Kasumi-1 (cell line): ENCODE measurements at regions not wholly inside any gene's neighbourhood (a gene's known extent, or its start where the extent isn't known, plus 50 kb on each side); places are given as distances from the start of the nearest gene placed in this dataset.
A peak's percentile ranks its signal among the peaks of the same experiment; 100 is the strongest.

Experiments
- DNase-seq, 2 experiments: peaks; one replicate each; lab custom pipeline; 2025; lab: John Stamatoyannopoulos, UW

DNA sequence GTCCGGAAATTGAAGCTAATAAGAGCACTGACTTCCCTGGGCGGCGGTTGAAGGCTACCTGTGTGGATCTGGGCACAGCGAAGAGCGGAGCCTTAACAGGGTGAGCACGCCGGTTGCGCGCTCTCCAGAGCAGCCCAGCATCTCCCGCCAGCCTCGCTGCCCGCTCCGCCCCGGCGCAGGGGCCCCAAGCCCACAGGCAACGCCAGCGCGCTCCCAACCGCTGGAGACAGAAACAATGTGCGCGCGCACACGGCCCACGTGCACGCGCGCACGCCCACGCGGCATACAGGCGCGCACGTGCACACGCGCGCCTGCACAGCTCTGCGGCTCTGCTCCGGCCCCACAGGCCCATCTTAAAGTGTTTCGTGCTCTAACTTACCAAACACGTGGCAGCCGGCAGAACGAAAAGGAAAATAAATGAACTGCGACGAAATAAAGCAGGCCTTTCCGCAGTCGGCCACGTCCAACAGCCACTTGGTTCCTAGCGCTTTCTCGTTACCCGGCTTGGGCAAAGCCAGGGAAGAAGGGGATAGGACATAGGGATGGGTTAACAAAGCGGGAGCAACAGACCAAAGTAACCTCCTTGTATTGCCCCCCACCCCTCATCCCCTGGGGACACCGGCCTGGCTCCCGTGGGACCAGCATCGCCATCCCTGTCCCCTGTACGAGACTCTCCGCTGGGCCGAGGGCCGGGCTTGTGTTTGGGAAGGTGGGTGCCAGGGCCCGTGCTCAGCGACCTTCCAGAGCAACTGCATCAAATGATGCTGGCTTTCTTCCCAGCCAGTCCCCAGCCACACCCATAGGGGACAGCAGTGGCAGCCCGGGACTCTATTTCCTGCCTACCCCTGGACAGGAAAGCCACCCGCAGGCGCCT, 203.7 kb downstream of the ABHD5 start:
- DNase-seq = no peak

GRCh38 chr3:43895573-43895972, 204.8 kb downstream of the ABHD5 start:
- DNase-seq = no peak

GRCh38 chr3:43902415-43902814, 211.7 kb downstream of the ABHD5 start:
- no peak for DNase-seq

DNA sequence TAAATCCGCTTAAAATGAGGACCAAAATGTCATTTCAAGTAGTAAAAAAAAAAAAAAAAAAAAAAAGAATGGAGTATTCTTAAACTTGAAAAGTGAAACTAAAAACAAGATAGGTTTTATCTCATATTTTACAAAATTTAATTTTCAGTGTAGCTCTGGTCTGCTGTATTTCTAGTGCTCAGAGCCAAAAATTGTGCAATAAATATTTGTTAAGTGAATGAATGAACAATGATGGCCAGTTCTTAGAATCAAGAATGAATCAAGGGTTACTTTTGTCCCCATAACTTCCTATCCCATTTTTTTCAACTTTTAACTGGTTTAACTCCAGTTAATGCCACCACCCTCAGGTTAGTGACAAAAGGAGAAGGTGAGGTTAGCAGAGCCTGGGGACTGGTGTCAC, 214.4 kb downstream of the ABHD5 start:
- DNase-seq = no peak

GRCh38 chr3:43906849-43907507, 216.2 kb downstream of the ABHD5 start:
- peak; percentile 21 to 25 for DNase-seq

DNA sequence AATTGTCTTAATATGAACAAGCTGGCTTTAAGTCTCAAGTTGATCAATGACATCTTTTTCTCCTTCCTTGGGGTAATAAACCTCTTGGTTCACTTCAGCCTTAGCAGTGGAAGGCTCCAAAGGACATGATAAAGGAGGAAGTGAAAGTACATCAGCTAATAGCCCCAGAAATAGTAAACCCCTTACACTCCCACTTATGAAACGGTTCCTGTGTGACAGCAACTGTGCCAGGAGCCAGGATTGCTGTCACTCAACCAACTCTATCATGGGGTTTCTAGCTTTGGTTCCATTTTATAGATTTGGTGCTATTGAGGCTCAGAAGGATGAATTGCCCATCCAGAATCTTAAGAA, 216.7 kb downstream of the ABHD5 start:
- DNase-seq = peak; percentile 26 to 27

DNA sequence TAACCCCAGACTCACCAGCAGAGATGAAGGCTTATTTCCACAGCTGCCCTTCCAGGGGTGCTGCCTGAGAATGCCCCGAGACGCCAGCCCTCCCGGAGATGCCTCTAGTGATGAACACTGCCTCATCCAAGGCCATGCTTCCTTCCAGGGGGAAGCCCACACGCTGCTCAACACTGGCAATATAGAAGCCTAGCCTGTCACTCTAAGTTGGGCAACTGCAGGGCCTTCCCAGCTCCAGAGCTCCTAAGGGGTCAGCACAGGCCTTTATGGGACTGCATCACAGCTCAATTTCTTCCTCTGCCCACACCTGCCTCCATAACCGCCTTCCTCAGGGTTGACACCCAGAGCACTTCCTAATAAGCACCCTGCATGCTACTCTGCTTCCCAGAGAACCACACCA, 217.7 kb downstream of the ABHD5 start:
- no peak for DNase-seq

DNA sequence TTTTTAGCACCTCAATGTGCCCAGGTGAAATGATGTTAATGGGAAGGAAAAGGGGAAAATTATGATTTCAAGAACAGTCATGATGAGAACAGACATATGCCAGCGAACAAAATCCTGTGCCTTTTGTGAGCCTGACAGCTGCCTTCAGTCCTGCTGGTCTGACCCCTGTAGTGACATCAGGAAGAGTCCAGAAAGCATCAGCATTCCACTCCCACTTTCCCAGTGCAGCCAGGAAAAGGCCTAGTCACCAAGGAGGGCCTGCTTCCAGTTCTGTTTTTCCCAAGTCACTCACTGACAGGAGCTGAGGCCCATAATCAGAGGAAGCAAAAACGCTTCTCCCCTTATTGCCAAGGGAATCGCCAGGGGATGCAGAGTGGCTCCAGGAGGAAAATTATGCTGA, 218.4 kb downstream of the ABHD5 start:
- no peak for DNase-seq

DNA sequence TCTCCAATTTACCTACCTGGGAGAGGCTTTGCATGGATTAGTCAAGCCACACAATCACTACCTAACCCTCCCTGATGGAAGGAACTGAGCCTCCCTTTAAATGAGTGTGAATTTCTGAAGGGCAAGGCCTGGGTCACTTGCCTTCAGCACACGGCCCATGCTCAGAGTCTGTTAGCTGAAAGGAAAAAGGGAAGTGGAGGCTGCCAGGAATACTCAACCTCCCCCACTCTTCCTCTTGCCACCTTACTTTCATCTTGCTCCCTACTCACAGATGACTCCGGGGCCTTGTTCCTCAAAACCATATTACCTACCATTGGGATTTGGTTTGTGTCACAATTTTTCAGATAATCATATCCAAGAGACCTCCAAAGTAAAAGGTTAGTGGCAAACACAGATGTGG, 220.0 kb downstream of the ABHD5 start:
- peak; percentile 36 to 41 for DNase-seq

GRCh38 chr3:43913036-43913948, 222.6 kb downstream of the ABHD5 start:
- DNase-seq = no peak

- no peak for DNase-seq
These were observed 223.5 kb downstream of the ABHD5 start for GRCh38 chr3:43914269-43914668.

GRCh38 chr3:43915546-43915945, 224.8 kb downstream of the ABHD5 start:
- DNase-seq = no peak

- no peak for DNase-seq
These were observed 226.6 kb downstream of the ABHD5 start for GRCh38 chr3:43917361-43917760.

GRCh38 chr3:43919029-43919428, 228.3 kb downstream of the ABHD5 start:
- peak; percentile 34 to 39 for DNase-seq

- no peak for DNase-seq
These were observed 230.4 kb downstream of the ABHD5 start for GRCh38 chr3:43921056-43921648.

- no peak for DNase-seq
These were observed 231.6 kb downstream of the ABHD5 start for GRCh38 chr3:43922374-43922773.

DNA sequence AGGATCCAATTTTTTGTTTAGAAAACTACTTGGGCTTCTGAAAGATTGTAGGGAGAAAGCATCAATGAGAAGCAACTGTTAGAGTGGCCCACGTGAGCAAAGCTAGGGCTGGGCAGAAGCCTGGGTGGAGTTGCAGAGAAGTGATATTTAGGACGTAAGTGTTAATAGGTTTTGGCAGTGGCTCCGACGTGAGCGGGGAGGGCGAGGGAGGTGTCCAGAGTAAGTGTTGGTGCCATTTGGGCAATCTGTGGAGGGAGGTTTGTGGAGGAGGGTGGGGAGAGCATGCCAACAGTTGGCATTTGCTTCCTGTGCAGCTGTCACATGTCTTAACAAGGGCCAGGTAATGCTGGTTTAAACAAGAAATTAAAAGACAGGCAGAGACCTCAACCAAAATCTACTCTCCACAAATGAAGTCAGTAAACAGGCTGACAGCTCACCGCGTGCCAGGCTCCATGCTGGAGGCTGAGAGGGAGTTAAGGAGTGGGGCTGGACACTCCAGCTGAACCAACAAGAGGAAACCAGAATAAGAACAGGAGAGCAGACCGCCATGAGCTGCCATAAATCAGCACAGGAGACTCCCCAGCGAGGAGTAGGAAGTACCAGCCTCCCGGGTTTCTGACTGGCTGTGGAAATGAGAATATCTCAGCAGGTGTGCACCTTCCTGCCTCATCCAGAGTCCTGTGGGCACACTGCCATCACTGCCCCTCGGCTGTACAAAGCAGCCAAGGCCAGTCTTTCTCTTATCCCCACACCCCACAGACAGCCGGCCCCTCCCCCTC, 232.6 kb downstream of the ABHD5 start:
- DNase-seq = no peak

DNA sequence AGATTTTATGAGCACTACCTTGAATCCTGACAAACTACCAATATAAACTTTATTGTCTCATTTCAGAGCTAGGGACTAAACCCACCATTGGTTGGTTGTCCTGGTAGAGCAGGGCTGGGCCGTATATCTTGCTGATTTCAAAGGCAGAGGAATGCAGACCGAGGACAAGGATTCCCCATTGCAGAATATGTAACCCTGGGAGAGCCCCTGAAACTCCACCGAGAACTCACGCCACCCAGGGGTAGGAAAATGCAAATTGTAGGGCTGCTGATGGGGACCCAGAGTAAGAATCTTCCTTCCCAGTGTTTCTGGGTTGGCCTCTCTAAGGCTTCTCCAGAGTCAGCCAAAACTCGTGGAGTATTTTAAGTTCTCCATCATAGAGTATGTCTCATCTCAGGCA, 235.3 kb downstream of the ABHD5 start:
- no peak for DNase-seq

DNA sequence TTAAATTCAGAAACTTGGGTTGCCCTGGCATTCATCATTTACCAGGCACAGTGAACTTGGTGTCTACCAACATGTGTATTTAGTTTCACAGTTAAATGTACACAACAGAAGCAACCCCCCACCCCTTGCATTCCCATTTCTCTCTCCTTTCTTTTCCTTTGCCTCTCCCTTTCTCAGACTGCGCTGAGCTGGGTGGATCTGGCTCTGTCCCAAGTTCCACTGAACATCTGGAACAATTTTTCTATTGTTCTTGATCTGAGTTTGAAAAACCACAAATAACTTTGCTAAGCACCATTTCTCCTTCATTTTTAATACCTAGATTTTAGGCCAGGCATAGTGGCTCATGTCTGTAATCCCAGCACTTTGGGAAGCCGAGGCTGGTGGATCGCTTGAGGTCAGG, 242.2 kb downstream of the ABHD5 start:
- DNase-seq = no peak

- DNase-seq = no peak
These were observed 257.3 kb downstream of the ABHD5 start for GRCh38 chr3:43948013-43948412.

DNA sequence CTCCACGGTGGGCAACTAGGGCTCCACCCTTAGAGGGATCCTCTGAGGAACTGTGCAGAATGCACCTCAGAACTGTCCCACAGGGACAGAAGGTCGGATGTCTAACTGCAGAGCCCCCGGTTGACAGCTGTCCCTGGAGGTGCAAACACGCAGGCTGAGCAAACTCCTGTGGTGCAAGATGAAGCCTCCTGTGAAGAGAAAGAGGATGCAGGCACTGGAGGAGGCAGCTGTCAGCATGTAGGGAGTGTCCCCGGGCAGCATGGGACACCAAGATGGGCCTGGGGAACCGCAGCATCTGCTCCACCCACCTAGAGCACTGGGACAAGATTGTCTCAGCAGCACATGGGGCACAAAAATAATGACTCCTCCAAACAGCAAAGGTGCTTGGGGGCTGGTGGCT, 258.9 kb downstream of the ABHD5 start:
- no peak for DNase-seq
